Activated CD4-positive, alpha-beta T cell treated with anti-CD3 and anti-CD28 coated beads, Interleukin-2, amount 10 ng/mL, durations not matched to agents 7 days and 5 days (primary cell): ENCODE measurements at regions not wholly inside any gene's neighbourhood (a gene's known extent, or its start where the extent isn't known, plus 50 kb on each side); places are given as distances from the start of the nearest gene placed in this dataset.
"Not testable (repeated sequence)": the region's sequence is repeated elsewhere in the genome, so short reads cannot be mapped to it uniquely, and the experiment has no call there.

ENCODE experiments used
- CTCF ChIA-PET: fragments of 350-600 bp; sonication (Branson Sonifier 250); formaldehyde crosslinking; loops from one replicate; lab custom pipeline; 2021; ENCODE audit warnings: antibody characterized with exemption; lab: Charles Lee
- POLR2A ChIA-PET: fragments of 350-600 bp; sonication (Branson Sonifier 250); formaldehyde crosslinking; loops from one replicate; lab custom pipeline; 2021; ENCODE audit warnings: antibody characterized with exemption; lab: Charles Lee
- DNase-seq: peaks from one replicate; pipeline ENCODE4 v3.0.0-alpha.2; 2020
- H3K27ac Mint-ChIP-seq: one replicate; pipeline ENCODE4 v1.8.0; 2021; ENCODE audit warnings: mild to moderate bottlenecking, moderate library complexity, mixed read lengths
- H3K27me3 Mint-ChIP-seq: one replicate; pipeline ENCODE4 v1.8.0; 2021; ENCODE audit warnings: mixed read lengths
- H3K36me3 Mint-ChIP-seq: one replicate; pipeline ENCODE4 v1.8.0; 2021; ENCODE audit warnings: low read depth, mixed read lengths
- H3K4me1 Mint-ChIP-seq: one replicate; pipeline ENCODE4 v1.8.0; 2021; ENCODE audit warnings: mixed read lengths
- H3K4me3 Mint-ChIP-seq: one replicate; pipeline ENCODE4 v1.8.0; 2021; ENCODE audit warnings: mild to moderate bottlenecking, moderate library complexity, mixed read lengths
- H3K9me3 Mint-ChIP-seq: one replicate; pipeline ENCODE4 v1.8.0; 2021; ENCODE audit warnings: mixed read lengths

DNA sequence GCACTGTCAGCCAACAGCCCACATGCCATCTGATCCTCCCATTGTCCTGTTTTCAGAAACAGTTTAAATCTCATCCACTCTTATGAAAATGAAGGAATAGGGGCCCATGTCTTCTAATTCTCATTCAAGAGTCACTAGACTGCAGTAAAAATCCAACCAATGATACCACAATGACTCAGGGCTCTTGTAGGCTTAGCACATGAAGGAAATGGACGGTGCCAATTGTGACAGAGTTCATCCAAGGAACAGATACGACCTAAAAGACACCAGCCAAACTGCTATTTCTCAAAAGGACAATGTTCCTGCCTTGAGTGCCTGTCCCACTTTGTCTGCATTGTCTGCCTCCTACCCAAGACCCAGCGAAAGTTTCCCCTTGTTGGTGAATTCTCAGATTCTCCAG is 204.8 kb upstream of the COX10 start:
- H3K27ac Mint-ChIP-seq, result no peak overlapping the region
- no peaks in the 10 kb centered on the region for H3K4me1 Mint-ChIP-seq
- ChIA-PET POLR2A (no interaction called here), CTCF (interaction anchor here (0.5 kb wide), 1 partner anchor 570 kb away, joined by 3 read pairs; no protein-coding TSS in a partner anchor)
- peaks cover 3% of the 10 kb centered on the region for H3K27me3 Mint-ChIP-seq
- H3K36me3 Mint-ChIP-seq, result no peaks in the 10 kb centered on the region
- no peak overlapping the region for H3K4me3 Mint-ChIP-seq
- DNase-seq, result no peak
- H3K9me3 Mint-ChIP-seq, result no peaks in the 10 kb centered on the region

GRCh38 chr17:13865650-13866049 is 203.7 kb upstream of the COX10 start:
- Mint-ChIP-seq H3K36me3 (no peaks in the 10 kb centered on the region), H3K27me3 (peaks cover 3% of the 10 kb centered on the region)
- CTCF ChIA-PET, result no interaction called here

GRCh38 chr17:13869331-13869940 is 199.9 kb upstream of the COX10 start:
- H3K9me3 Mint-ChIP-seq, result peaks cover 4% of the 10 kb centered on the region
- H3K27ac Mint-ChIP-seq, result no peak overlapping the region
- POLR2A ChIA-PET, result no interaction called here
- H3K36me3 Mint-ChIP-seq, result no peaks in the 10 kb centered on the region
- peaks cover 2% of the 10 kb centered on the region for H3K27me3 Mint-ChIP-seq
- no peaks in the 10 kb centered on the region for H3K4me1 Mint-ChIP-seq
- CTCF ChIA-PET, result interaction anchor here (1.5 kb wide), 2 partner anchors 18 to 432 kb away, joined by 3 to 4 read pairs; no protein-coding TSS in a partner anchor
- no peak overlapping the region for H3K4me3 Mint-ChIP-seq
- DNase-seq, result no peak

More at GRCh38 chr17:13865650-13866049, 203.7 kb upstream of the COX10 start:
- POLR2A ChIA-PET, result no interaction called here
- Mint-ChIP-seq H3K4me3 (no peak overlapping the region), H3K27ac (no peak overlapping the region), H3K4me1 (no peaks in the 10 kb centered on the region), H3K9me3 (no peaks in the 10 kb centered on the region)
- DNase-seq, result no peak

- CTCF ChIA-PET, result no interaction called here
- no peak overlapping the region for H3K27ac Mint-ChIP-seq
- H3K36me3 Mint-ChIP-seq, result no peaks in the 10 kb centered on the region
- peaks cover 6% of the 10 kb centered on the region for H3K9me3 Mint-ChIP-seq
- POLR2A ChIA-PET, result no interaction called here
- no peaks in the 10 kb centered on the region for H3K27me3 Mint-ChIP-seq
- no peak overlapping the region for H3K4me3 Mint-ChIP-seq
- no peaks in the 10 kb centered on the region for H3K4me1 Mint-ChIP-seq
- no peak for DNase-seq
Measured at GRCh38 chr17:13871261-13871660, 198.0 kb upstream of the COX10 start.

DNA sequence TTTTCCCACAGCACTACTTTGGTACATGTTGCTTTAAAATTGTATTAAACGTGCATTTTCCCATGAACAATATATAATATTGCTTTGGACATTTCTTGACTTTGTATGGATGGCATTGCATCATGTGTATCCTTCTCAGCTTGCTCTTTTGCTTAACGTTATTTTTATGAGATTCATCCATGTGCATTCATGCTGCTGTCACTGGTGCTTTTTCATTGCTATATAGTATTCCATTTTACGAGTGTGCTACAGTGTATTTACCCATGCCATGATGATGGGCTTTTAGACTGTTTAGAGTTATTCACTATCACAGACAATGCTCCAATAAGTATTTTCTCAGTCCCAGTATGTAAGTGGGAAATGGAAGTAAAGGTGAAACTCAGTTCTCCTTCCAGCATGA is 195.2 kb upstream of the COX10 start:
- peaks cover 6% of the 10 kb centered on the region for H3K9me3 Mint-ChIP-seq

DNA sequence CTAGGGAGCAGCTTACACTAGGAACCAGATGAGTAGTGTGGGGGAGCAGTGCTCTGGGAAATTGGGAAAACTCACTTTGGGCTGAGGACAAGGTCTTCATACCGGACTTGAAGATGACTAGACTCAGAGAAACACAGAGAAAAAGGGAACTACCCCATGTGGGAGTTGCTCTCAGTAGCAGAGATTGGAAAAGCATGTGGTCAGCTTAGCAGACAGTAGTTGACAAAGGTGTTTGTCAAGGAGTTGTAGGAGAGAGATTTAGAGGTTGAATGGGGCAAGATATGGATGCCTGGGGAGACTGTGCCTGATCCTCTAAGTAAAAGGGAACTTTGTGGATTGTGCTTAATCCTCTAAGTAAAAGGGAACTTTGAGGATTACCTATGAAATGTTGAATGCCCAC is 194.5 kb upstream of the COX10 start:
- no peak for DNase-seq
- no peak overlapping the region for H3K4me3 Mint-ChIP-seq
- H3K9me3 Mint-ChIP-seq, result peaks cover 6% of the 10 kb centered on the region
- POLR2A ChIA-PET, result interaction anchor here (0.5 kb wide), 1 partner anchor 33 kb away, joined by 4 read pairs; no protein-coding TSS in a partner anchor
- no peaks in the 10 kb centered on the region for H3K4me1 Mint-ChIP-seq
- no peaks in the 10 kb centered on the region for H3K36me3 Mint-ChIP-seq
- CTCF ChIA-PET, result no interaction called here
- no peak overlapping the region for H3K27ac Mint-ChIP-seq
- no peaks in the 10 kb centered on the region for H3K27me3 Mint-ChIP-seq

More for the DNA sequence above, 195.2 kb upstream of the COX10 start:
- ChIA-PET CTCF (no interaction called here), POLR2A (interaction anchor here (0.5 kb wide), 1 partner anchor 33 kb away, joined by 4 read pairs; no protein-coding TSS in a partner anchor)
- no peak for DNase-seq
- Mint-ChIP-seq H3K4me3 (no peak overlapping the region), H3K36me3 (no peaks in the 10 kb centered on the region), H3K27me3 (no peaks in the 10 kb centered on the region), H3K4me1 (no peaks in the 10 kb centered on the region), H3K27ac (no peak overlapping the region)

DNA sequence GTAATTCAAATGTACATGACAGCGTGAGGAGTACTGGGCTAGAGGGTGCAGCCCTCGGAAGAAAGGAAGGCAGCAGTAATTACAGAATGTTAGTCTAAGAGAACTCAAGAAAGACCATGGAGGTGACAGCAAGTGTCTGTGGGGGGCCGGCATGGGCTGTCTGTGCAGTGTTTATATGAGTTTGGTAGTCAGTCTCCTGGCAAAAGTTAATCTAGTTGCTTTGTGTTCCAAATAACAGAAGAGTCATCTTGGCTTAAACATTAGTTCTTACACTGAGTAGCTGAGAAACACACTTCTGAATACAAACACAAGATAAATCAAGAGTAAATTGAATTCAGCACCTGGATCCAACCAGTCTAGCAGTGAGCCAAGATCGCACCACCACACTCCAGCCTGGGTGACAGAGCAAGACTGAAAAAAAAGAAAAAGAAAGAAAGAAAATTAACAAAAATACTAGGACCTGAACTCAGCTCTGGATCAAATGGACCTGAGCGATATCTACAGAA is 189.3 kb upstream of the COX10 start:
- no peak for DNase-seq
- Mint-ChIP-seq H3K27ac (no peak overlapping the region), H3K36me3 (no peaks in the 10 kb centered on the region), H3K9me3 (no peaks in the 10 kb centered on the region), H3K27me3 (no peaks in the 10 kb centered on the region), H3K4me1 (no peaks in the 10 kb centered on the region), H3K4me3 (no peak overlapping the region)
- ChIA-PET POLR2A (no interaction called here), CTCF (interaction anchor here (0.6 kb wide), 1 partner anchor 248 kb away, joined by 4 read pairs; no protein-coding TSS in a partner anchor)

- H3K27me3 Mint-ChIP-seq, result no peaks in the 10 kb centered on the region
- no peaks in the 10 kb centered on the region for H3K9me3 Mint-ChIP-seq
- H3K4me3 Mint-ChIP-seq, result no peak overlapping the region
- no peaks in the 10 kb centered on the region for H3K4me1 Mint-ChIP-seq
- ChIA-PET CTCF (no interaction called here), POLR2A (no interaction called here)
- H3K36me3 Mint-ChIP-seq, result no peaks in the 10 kb centered on the region
- DNase-seq, result no peak
- no peak overlapping the region for H3K27ac Mint-ChIP-seq
Measured at GRCh38 chr17:13883659-13884058, 185.6 kb upstream of the COX10 start.

DNA sequence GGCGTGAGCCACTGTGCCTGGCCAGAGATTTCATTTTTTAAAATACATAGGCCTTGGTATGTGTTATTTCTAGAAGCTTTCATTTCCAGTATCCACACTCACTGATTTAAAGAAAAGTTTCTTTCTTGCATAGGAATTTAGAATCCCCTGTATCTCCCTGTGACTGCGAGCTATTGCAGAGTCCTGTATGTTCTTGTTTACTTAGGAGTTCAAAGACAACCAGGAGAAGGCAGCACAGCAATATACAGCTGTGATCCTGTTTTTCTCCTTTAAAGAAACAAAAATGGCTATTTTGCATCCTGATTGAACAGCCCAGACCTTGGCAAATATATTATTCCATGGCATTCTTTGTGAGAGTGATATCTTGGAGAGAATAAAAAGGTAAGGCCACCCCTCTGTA is 185.0 kb upstream of the COX10 start:
- Mint-ChIP-seq H3K27me3 (no peaks in the 10 kb centered on the region), H3K4me3 (no peak overlapping the region), H3K9me3 (no peaks in the 10 kb centered on the region), H3K36me3 (no peaks in the 10 kb centered on the region), H3K4me1 (no peaks in the 10 kb centered on the region), H3K27ac (no peak overlapping the region)
- CTCF ChIA-PET, result no interaction called here
- DNase-seq, result no peak
- POLR2A ChIA-PET, result no interaction called here

- Mint-ChIP-seq H3K27ac (no peak overlapping the region), H3K4me3 (no peak overlapping the region), H3K27me3 (no peaks in the 10 kb centered on the region), H3K9me3 (no peaks in the 10 kb centered on the region), H3K4me1 (no peaks in the 10 kb centered on the region), H3K36me3 (no peaks in the 10 kb centered on the region)
- ChIA-PET POLR2A (no interaction called here), CTCF (no interaction called here)
- no peak for DNase-seq
Measured at GRCh38 chr17:13885550-13885949, 183.8 kb upstream of the COX10 start.

DNA sequence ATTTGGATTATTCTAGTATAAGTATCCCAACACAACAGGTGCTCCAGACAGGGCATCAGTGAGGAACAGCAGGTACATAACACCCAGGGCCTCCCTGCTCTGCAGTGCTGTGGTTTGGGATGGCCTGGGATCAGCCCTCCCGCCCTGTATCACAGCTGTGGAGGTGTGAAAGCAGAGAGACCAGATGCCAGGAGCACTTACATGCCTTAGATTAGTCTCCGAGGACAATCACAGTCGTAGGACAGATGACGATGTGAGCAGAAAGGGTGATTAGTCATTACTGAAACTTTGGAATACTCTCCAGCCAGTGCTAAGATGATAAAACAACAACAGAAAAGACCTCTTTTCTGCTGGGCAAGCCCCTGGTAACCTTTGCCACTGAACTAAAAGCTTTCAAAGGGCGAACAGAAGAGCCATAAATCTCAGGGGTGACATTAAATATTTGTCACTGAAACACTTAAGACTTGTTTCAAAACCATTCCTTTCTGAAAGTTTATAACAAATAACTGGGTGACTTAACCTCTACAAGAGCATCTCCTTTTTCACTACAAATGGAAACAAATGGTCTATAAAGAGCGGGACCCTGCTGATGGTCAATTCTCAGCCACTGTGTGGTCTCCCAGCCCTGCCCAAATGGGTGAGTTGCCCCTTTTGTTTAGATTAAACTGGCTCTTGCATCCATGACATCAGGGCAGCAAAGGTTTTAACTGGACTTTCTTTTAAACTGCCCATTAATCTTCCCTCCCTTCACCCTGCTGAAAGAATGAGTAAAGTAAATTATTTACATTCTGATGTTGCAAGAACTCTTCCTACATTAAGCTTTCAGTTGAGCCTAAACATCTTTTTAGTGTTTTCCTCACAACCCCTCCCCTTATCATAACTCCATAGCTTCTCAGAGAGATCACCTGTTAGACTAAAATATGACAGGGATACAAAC is 183.1 kb upstream of the COX10 start:
- ChIA-PET CTCF (no interaction called here), POLR2A (no interaction called here)
- Mint-ChIP-seq H3K4me3 (no peak overlapping the region), H3K9me3 (no peaks in the 10 kb centered on the region), H3K4me1 (no peaks in the 10 kb centered on the region), H3K27ac (no peak overlapping the region), H3K36me3 (no peaks in the 10 kb centered on the region), H3K27me3 (no peaks in the 10 kb centered on the region)
- no peak for DNase-seq

DNA sequence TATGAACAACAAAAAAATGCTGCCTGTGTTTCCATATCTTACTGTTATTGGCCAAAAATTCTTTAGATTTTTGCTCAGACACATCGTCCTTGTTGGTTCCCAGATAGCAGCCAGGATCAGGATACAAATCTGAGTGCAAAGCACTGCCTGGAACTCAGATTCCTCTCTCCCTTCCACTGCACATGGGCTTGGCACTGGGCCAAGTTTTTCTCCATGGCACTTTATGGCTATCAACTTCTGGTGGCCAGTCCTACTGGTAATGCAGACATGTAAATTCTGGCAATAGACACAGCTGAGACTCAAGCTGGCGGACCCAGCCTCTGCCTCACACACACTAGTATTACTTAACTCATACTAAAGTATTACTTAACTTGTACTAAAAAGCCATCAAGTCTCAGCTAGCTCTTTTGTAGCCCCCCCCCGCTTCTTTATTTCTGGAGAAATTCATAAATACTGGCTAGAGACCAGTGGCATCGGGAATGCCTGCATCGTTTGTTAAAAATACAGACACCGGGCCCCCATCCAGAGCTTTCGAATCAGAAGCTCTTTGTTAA is 181.2 kb upstream of the COX10 start:
- H3K4me1 Mint-ChIP-seq, result no peaks in the 10 kb centered on the region
- H3K27ac Mint-ChIP-seq, result no peak overlapping the region
- no peak for DNase-seq
- POLR2A ChIA-PET, result no interaction called here
- no peaks in the 10 kb centered on the region for H3K9me3 Mint-ChIP-seq
- CTCF ChIA-PET, result no interaction called here
- H3K4me3 Mint-ChIP-seq, result no peak overlapping the region
- no peaks in the 10 kb centered on the region for H3K27me3 Mint-ChIP-seq
- no peaks in the 10 kb centered on the region for H3K36me3 Mint-ChIP-seq

DNA sequence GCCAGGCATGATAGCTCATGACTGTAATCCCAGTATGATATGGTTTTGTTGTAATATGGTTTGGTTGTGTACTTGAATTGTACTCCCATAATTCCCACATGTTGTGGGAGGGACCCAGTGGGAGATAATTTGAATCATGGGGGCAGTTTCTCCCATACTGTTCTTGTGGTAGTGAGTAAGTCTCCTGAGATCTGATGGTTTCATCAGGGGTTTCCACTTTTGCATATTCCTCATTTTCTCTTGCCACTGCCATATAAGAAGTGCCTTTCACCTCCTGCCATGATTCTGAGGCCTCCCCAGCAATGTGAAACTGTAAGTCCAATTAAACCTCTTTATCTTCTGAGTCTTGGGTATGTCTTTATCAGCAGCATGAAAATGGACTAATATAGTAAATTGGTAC is 160.3 kb upstream of the COX10 start:
- H3K4me3 Mint-ChIP-seq, H3K27ac Mint-ChIP-seq, DNase-seq, CTCF ChIA-PET, POLR2A ChIA-PET, H3K27me3 Mint-ChIP-seq, H3K36me3 Mint-ChIP-seq, H3K9me3 Mint-ChIP-seq, H3K4me1 Mint-ChIP-seq: not testable (repeated sequence)
